IPS DF 19.7 (cell line): ENCODE measurements at regions not wholly inside any gene's neighbourhood (a gene's known extent, or its start where the extent isn't known, plus 50 kb on each side); places are given as distances from the start of the nearest gene placed in this dataset.

Experiments used
- DNase-seq: peaks from one replicate; pipeline ENCODE4 v3.0.0-alpha.2; 2013; ENCODE audit warnings: low read depth, low spot score

GRCh38 chr10:44476409-44477045, 91.6 kb upstream of the CXCL12 start:
- DNase-seq = no peak

- DNase-seq = no peak
Measured at GRCh38 chr10:44477046-44477425, 92.1 kb upstream of the CXCL12 start.

GRCh38 chr10:44478040-44478439, 93.1 kb upstream of the CXCL12 start:
- DNase-seq = no peak

- DNase-seq = no peak
Measured at GRCh38 chr10:44478876-44479705, 94.2 kb upstream of the CXCL12 start.

- DNase-seq = no peak
Measured at GRCh38 chr10:44492678-44493077, 107.8 kb upstream of the CXCL12 start.

GRCh38 chr10:44498222-44498621, 113.3 kb upstream of the CXCL12 start:
- no peak for DNase-seq

- no peak for DNase-seq
Measured at GRCh38 chr10:44500451-44500850, 115.6 kb upstream of the CXCL12 start.

GRCh38 chr10:44506386-44506785, 121.5 kb upstream of the CXCL12 start:
- DNase-seq = peak; percentile 5

- no peak for DNase-seq
Measured at GRCh38 chr10:44510379-44511115, 125.7 kb upstream of the CXCL12 start.

- no peak for DNase-seq
Measured at GRCh38 chr10:44511166-44511565, 126.3 kb upstream of the CXCL12 start.

GRCh38 chr10:44511601-44512000, 126.7 kb upstream of the CXCL12 start:
- DNase-seq = no peak

- no peak for DNase-seq
Measured at GRCh38 chr10:44512431-44513022, 127.6 kb upstream of the CXCL12 start.

- no peak for DNase-seq
Measured at GRCh38 chr10:44513591-44513990, 128.7 kb upstream of the CXCL12 start.

- no peak for DNase-seq
Measured at GRCh38 chr10:44516891-44517290, 132.0 kb upstream of the CXCL12 start.

- DNase-seq = peak; percentile 25
Measured at GRCh38 chr10:44517635-44518034, 132.7 kb upstream of the CXCL12 start.

GRCh38 chr10:44519361-44519760, 134.5 kb upstream of the CXCL12 start:
- no peak for DNase-seq

- no peak for DNase-seq
Measured at GRCh38 chr10:44520651-44521050, 135.8 kb upstream of the CXCL12 start.

GRCh38 chr10:44539178-44539577, 154.3 kb upstream of the CXCL12 start:
- no peak for DNase-seq

GRCh38 chr10:44552726-44553125, 167.8 kb upstream of the CXCL12 start:
- DNase-seq = no peak

GRCh38 chr10:44557596-44558191, 172.8 kb upstream of the CXCL12 start:
- DNase-seq = no peak

GRCh38 chr10:44558521-44558920, 173.6 kb upstream of the CXCL12 start:
- DNase-seq = no peak

GRCh38 chr10:44564361-44564760, 179.5 kb upstream of the CXCL12 start:
- no peak for DNase-seq
